Activated CD4-positive, alpha-beta T cell treated with anti-CD3 and anti-CD28 coated beads, Interleukin-2, amount 50 U/mL, for 16 hours (primary cell): ENCODE measurements at regions not wholly inside any gene's neighbourhood (a gene's known extent, or its start where the extent isn't known, plus 50 kb on each side); places are given as distances from the start of the nearest gene placed in this dataset.

Experiments used
- DNase-seq: peaks from one replicate; pipeline ENCODE4 v3.0.0-alpha.2; 2020

DNA sequence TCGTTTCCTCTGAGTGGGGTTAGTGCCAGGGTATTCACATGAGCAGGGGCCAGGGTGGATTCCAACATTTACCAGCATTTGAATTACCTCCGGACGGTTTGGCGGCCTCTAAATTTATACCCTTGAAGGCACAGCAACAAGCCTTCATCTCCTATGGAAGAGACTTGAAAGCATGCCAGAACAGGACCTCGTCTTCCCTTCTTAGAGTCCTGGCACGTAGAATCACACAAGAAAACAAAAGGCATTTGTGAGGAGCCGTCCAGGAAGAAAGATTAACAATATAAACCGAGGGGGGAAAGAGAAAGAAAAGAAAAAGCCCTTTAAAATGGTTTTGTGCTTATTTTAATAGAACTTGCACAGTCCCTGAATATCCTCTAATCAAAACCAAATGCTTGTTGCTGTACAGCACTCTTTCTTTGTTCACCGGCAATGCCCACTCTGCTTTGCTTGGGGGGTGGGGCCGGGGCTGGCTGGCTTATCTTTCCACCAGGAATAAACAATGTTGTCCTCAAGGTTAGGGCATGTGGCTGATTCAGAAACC, 575.8 kb upstream of the ZNF462 start:
- DNase-seq: no peak

DNA sequence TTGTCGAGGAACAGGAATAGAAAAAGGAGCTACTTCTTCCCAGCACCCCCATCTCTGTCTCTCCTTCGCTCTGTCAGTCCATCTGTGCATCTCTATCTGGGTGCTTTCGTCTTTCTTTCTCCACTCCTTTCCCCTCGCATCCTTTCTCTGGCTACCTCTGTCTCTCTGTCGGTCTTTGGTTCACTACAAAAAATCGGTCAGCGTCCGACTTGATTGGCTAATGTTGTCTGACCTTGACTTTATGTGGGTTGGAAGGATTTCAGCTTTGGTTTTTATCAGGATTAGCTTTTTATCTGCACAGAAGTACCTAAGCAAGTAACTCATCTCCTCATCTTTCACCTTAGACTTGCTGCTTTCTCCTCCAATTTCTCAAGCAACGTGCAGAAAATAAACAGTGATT, 575.2 kb upstream of the ZNF462 start:
- no peak for DNase-seq

GRCh38 chr9:106288689-106289088, 574.3 kb upstream of the ZNF462 start:
- DNase-seq: no peak

- no peak for DNase-seq
These were observed 571.2 kb upstream of the ZNF462 start for GRCh38 chr9:106291786-106292185.

GRCh38 chr9:106296426-106296825, 566.5 kb upstream of the ZNF462 start:
- no peak for DNase-seq

- no peak for DNase-seq
These were observed 564.0 kb upstream of the ZNF462 start for GRCh38 chr9:106298997-106299396.

- DNase-seq: no peak
These were observed 558.5 kb upstream of the ZNF462 start for GRCh38 chr9:106304401-106304920.

- DNase-seq: peak; percentile 24
These were observed 557.4 kb upstream of the ZNF462 start for GRCh38 chr9:106305428-106306133.

- no peak for DNase-seq
These were observed 555.3 kb upstream of the ZNF462 start for GRCh38 chr9:106307670-106308069.

DNA sequence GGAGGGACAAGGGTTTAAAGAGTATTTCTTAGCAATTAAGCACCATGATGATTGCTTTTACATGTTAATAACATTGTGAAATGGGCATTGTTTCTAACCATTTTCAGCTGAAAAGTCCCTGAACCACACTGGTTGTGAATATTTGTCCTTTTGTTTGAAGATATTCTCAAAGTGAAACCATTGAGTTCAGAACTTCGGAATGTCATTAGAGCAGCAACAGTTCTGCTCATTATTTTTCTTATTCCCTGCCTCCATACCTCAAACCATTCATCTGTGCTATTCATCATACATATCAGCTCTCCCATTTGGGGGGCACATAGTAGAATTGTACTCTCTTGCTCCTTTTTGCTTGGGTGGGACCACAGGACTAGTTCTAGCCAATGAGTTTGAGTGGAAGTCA, 553.0 kb upstream of the ZNF462 start:
- no peak for DNase-seq

DNA sequence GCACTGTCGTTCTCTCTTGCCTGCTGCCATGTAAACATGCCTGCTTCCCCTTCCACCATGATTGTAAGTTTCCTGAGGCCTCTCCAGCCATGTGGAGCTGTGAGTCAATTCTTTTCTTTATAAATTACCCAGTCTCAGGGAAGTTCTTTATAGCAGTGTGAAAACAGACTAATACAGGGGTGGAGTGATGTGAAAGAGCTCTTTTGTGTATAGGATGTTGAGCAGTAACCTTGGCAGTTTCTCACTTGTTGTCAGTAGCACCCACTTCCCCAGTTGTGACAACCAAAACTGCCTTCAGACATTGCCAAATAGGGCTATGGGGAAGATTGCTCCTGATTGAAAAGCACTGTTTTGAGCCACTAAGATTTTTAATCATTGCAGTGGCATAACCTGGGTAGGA, 552.2 kb upstream of the ZNF462 start:
- DNase-seq: peak; percentile 1

DNA sequence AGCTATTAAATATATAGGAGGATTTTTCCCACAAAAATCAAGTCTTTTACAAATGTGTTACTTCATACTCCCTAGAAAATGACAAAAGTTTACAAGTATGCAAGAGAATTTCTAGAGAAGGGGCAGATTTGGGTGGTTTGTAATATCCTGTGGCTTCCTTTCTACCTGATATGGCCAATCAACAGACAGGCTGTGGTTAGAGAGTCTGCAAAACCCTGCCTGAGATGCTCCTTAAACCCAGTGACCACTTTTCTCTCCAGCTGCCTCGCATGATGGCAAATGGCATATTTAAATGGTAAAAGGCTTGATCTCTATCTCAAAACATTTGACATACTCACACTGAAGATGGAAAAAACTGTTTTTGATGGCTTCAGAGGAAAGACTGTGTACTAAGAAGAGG, 550.1 kb upstream of the ZNF462 start:
- no peak for DNase-seq

DNA sequence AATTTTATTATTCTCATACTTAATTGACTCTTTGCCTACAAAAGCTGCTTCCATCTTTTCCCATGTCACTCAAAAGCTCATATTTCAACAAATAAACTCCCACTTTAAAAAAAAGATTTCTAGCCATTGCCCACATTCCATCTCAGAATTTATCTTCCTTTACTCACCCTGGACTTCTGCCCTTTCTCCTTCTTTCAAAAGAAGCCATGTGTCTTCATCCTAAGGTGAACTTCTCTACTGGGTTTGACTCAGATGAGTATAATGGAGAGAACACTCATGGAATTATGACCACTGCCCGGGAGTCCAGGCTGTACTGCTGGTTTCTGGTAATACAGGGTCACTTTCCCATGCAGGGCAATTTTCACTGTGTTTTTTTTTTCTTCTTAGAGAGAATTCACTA, 548.5 kb upstream of the ZNF462 start:
- DNase-seq: no peak

- DNase-seq: no peak
These were observed 541.4 kb upstream of the ZNF462 start for GRCh38 chr9:106321394-106322180.

DNA sequence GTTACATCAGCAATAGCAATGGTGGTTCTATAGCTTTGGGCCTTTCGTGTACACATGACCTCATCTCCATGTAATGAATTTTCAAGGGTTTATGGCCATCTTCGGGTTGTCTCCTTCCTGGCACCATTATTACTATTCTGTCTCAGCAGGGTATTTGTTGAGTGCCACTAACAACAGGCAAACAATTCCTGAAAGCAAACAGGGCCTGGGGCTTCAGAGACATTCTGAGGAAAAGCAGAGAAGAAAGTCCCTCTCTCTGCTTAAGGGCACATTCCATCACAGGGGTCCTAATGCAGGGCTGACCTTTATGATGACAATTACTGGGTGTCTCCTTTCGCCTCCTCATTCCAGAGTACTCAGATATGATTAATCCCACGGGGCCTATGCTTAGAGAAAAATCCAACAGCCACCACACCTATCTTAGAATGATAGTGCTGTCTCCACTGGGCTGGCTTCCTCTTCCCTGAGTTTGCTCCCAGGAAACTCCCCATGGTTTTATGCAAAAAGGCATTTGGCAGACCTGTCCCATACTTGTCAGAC, 540.2 kb upstream of the ZNF462 start:
- no peak for DNase-seq

DNA sequence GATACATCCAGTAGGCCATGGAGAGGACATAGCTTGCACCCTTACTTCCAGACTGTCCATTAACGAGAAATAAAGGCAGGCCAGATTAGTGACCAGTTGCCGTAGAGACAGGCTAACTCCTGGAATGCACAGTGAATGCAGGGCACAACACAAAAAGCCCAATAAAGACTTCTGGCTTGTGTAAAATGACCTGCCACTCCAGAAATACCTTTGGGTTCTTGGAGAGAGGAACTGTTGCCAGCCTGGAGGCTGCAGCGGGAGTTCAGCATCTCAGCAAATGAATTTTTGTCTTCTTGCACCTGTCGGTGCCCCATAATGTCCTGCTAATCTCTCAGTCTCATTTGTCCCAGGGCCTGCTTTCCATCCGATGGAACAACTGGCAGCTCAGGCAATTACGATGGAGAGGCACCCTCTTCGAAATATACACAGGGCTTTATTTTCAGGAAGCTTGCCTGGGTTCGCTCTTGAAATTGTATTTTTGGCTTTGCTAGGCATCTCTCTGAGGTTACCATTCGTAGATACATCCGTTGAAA, 538.8 kb upstream of the ZNF462 start:
- DNase-seq: no peak

- DNase-seq: no peak
These were observed 538.2 kb upstream of the ZNF462 start for GRCh38 chr9:106324591-106325280.

DNA sequence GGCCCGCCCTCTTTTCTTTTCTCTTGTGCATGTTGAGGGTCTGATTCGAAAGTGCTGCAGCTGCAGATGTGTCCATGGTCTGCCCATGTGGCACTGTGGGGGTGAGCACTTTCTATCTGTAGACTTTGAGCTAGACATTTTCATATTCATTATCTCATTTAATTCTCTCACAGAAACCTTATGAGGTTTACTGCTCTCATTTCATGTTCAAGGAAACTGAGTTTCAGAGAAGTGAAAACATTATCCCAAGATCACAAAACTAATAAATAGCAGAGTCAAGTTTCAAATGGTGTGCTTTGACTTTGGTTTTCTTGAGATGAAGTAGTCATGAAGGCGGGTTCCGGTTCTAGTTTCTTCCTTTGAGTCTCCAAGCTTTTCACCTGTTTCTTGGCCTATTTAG, 536.5 kb upstream of the ZNF462 start:
- no peak for DNase-seq

- no peak for DNase-seq
These were observed 529.5 kb upstream of the ZNF462 start for GRCh38 chr9:106333481-106333880.

- no peak for DNase-seq
These were observed 528.9 kb upstream of the ZNF462 start for GRCh38 chr9:106334081-106334480.

DNA sequence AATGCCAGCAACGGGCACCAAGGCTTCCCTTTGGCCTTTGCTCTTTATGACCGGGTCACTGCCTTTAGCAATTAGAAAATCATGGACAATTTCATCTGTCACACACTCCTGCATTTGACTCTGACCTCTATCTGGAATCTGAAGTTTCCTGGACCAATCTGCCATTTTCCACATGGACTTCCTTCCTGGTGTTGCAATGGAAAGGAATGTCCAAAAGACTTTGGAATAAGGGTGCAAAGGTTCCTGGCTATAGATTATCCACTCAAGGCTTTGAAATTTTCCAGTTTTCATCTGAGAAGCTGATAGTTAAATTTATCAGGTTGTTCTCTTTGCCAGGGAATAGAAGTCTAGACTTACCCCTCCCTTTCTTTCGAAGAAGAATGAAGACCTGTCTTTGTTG, 523.1 kb upstream of the ZNF462 start:
- DNase-seq: no peak

DNA sequence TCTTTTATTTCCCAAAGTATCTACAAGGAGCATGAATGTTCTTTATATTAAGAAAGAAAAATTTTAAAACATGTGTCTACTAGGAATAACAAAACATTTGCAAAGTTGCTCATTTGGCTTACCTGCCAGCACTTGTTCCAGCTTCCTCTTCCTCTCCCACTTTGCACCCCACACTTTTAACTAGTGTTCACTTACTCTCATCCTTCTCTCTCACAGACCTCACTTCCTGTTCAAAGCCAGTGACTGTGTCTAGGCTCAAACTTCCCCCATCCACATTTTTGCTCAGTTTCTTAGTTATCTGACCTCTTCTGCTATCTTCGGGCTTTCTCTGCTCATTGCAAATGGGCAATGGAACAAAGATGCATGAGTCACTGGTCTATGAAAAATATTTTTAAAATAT, 512.2 kb upstream of the ZNF462 start:
- no peak for DNase-seq

DNA sequence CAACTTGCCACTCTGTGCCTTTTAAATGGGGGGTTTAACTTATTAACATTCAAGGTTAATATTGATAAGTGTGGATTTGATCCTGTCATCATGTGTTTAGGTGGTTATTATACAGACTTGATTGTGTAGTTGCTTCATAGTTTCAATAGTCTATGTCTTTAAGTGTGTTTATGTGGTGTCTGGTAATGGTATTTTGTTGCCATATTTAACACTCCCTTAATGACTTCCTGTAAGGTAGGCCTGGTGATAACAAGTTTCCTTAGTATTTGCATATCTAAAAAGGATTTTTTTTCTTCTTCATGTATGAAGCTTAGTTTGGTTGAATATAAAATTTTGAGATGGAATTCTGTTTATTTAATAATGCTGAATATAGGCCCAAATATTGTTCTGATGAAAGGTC, 506.0 kb upstream of the ZNF462 start:
- DNase-seq: no peak
